SKM-1 treated with dmso at 0.1 percent for 144 hours (cell line): ENCODE measurements at regions not wholly inside any gene's neighbourhood (a gene's known extent, or its start where the extent isn't known, plus 50 kb on each side); places are given as distances from the start of the nearest gene placed in this dataset.
"Not testable (repeated sequence)": the region's sequence is repeated elsewhere in the genome, so short reads cannot be mapped to it uniquely, and the experiment has no call there.

Source experiments
- DNase-seq: peaks from one replicate; lab custom pipeline; 2025; ENCODE audit not compliant: unreplicated experiment; lab: John Stamatoyannopoulos, UW

DNA sequence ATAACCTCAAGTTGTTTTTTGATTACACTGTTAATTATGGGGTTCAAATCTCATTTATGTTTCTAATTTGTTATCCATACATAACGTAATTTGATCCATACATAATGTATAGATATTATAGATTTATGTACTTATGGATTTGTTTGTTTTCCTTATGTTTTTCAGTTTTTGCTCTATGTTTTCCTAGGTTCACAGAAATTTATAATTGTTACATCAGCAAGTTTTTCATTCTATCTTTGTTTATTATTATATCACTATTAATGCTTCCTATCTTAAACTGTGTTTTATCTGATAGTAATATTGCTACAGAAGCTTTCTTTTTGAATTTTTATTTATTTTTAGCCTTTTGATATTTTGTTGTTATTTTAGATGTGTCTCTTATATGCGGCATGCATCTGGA lies 194.3 kb upstream of the SOX21 start:
- no peak for DNase-seq

GRCh38 chr13:94902722-94903407 lies 190.5 kb upstream of the SOX21 start:
- no peak for DNase-seq

GRCh38 chr13:94901070-94901469 lies 188.7 kb upstream of the SOX21 start:
- DNase-seq = no peak

- no peak for DNase-seq
Measured at GRCh38 chr13:94896719-94897317, 184.5 kb upstream of the SOX21 start.

- no peak for DNase-seq
Measured at GRCh38 chr13:94896238-94896637, 183.9 kb upstream of the SOX21 start.

DNA sequence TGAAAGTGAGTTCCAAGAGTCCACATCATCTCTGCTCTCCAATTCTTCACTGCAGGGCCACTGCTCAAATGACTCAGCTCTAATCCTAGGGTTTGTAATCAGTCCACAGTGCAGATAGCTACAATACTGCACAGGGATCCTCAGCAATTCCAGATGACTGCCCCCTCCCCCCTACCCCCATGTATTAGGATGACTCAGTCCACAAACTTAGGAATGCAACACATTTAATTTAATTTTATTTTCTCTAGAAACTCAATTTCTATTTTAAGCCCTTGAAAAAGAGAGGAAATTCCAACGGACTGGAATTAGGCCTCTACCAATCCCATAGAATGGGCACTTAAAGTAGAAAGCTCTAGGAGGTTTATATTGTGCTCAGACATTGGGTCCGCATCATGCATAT lies 173.8 kb upstream of the SOX21 start:
- DNase-seq = no peak

- DNase-seq = no peak
Measured at GRCh38 chr13:94880463-94880862, 168.1 kb upstream of the SOX21 start.

DNA sequence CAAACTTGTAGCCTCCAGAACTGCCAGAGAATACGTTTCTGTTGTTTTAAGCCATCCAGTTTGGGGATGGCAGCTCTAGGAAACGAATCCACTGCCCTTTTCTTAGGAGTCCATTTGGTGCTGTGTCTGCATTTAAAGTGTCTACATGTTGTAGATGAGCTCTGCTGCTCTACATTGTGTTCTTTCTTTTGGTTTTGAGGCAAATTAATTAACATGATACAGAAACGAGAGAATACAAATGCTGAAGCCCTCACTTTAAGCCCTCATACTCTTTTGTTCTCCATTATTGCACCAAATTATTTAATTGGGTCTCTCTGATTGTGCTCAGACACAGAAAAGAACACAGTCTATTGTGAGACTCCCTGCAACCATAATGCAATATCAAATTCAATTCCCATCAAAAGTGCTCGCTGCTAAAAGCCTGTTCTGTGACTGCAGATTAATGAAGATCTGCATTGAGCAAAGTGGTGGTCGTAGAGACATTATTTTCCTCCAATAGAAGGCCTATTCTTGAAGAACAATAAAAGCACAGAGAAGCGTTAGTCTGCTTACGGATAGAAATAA lies 166.3 kb upstream of the SOX21 start:
- DNase-seq = no peak

DNA sequence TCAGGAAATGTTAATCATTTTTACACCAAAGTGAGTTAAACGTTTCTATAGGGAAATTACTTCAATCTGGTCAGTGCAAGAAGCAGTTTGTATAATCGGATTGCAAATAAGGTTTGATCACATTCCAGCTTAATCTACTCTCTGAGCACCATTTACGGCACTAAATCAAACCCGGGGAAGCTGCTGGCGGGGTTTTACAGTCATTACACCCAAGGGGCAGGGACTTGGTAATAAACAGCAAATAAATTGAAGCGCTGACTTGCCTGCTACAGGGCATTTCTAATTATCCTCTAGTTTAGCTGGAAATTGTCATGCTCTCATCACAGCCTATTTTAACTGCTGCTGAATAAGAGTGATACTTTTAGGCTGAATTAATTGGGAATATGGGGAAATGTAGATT lies 152.1 kb upstream of the SOX21 start:
- no peak for DNase-seq

DNA sequence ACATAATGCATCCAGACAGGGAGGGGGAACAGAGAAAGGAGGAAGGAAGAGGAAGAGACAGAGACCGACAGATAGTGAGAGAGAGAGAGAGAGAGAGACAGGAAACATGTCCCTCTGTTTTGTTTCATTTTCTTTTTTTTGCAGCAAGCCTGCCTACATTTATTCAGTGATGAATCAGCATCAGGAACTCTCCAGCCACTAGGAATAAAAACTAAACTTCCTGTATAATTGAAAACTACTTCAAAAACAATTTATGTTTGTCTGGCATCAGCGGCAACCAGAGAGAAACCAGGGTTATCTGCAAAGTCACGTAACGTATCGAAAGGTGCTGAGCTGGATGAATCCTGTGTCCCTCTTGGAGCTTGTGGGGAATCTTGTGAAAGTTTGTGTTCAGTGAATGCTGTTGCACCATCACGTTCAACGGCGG lies 148.6 kb upstream of the SOX21 start:
- DNase-seq = no peak

DNA sequence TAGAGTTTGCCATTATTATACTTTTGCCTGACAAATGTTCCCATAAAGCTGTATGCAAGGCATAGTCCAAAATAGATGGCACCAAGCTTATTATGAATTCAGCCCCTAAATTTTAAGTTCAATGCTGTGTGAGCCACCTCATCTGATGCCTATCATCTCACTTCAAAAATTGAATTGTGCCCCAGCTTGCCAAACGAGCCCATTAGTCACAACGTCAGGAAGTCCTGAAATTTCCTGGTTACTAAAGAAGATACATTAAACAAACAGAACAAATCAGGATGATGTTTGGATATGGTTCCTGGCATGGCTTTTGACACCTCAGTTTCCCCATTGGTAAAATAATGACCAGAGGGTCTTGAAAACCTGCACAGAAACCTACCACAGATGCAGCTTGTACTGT lies 147.5 kb upstream of the SOX21 start:
- no peak for DNase-seq

- no peak for DNase-seq
Measured at GRCh38 chr13:94859278-94859691, 146.9 kb upstream of the SOX21 start.

DNA sequence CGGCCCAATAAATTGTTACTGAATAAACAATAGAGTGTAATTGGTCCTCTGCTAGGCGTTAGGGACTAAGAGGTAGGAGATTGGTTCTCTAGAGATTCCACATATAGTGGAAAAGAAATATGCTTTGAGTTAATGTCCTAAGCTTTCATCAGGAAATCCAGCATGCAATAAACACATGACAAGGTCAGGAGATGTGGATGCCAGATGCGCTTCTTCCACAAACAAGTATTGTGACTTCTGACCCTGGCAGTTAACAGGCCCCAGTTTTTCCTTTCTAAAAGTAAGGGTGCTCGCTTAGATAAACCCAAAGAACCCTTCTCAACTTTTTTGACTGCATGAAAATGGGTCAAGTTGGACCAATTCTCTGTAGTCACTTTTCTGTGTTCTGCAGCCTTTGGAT lies 146.5 kb upstream of the SOX21 start:
- DNase-seq = no peak

- no peak for DNase-seq
Measured at GRCh38 chr13:94854688-94855087, 142.3 kb upstream of the SOX21 start.

- no peak for DNase-seq
Measured at GRCh38 chr13:94851576-94851975, 139.2 kb upstream of the SOX21 start.

DNA sequence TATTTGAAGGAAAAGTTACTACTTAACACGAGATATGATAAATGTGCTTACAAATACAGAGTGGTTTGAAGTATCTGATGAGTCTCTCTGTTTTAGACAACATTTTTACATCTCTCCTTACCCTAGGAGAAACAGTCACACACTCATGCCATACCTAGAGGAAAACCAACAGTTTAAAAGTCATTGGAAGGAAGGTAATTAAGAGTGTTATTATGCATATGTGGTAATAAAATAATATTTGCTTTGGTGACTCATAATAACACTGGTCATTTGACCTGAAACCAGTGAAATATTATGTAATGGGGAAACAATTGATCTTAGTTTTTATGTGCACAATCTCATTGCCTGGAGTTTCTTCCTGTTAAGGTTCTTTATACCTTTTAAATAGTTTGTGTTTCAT lies 136.9 kb upstream of the SOX21 start:
- no peak for DNase-seq

- no peak for DNase-seq
Measured at GRCh38 chr13:94842901-94843300, 130.6 kb upstream of the SOX21 start.

DNA sequence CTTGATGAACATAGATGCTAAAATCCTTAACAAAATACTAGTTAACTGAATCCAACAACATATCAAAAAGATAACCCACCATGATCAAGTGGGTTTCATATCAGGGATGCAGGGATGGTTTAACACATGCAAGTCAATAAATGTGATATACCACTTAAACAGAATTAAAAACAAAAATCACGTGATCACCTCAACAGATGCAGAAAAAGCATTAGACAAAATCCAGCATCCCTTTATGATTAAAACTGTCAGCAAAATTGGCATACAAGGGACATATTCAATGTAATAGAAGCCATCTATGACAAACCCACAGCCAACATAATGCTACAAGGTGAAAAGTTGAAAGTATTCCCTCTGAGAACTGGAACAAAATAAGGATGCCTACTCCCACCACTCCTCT lies 124.7 kb upstream of the SOX21 start:
- not testable (repeated sequence) for DNase-seq

DNA sequence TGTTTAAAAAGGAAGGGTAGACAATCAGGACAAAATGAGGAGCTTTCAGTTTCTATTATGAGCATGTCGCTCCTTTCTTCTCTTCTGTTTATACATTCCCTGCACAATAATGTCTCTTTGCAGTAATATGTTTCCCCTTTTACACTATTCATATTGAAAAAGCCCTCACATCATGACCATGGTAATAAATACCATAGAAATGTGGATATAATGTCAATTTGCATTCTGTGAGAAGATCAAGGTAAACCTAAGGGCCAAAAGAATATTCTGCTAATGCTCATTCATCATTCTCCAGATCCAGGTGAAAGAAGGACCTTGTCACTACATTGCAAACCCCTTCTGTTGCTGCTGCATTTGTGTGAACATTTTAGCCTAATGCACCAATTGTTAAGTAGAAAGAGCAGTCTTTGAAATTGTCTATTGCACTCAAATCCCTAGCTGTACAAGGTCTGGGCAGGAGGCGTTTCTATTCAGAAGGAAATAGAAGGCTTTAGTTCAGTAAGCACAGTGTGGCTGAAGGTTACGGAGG lies 117.6 kb upstream of the SOX21 start:
- DNase-seq = no peak

DNA sequence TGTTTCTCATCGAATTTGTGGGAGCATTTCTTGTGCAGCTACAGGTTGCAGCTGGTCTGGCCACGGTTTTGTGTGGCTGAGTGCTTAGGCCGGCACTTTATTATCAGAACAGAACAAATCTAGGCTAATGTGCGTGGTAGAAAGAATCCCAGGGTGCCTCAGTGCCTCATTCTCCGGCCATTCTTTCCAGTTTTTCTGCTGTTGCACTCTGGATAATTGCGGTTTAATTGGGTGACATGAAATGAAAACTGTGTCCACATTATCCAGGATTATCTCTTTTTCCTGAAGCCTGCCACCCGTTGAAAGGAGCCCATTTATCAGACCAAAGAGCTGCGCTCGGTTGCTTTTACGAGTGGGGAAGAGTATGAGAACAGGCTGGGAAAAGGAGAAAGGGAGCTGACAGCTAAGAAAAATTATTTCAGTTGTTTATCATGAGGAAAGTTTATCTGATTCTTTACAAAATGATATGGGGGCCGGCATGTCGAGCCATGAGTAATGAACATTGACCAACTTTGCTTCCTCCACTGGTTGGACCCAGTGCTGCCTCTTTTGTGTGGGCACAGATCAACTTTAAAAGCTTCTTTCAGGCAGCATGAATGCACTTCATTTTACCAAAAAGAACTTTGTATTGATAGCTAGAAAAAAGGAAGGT lies 117.0 kb upstream of the SOX21 start:
- no peak for DNase-seq

DNA sequence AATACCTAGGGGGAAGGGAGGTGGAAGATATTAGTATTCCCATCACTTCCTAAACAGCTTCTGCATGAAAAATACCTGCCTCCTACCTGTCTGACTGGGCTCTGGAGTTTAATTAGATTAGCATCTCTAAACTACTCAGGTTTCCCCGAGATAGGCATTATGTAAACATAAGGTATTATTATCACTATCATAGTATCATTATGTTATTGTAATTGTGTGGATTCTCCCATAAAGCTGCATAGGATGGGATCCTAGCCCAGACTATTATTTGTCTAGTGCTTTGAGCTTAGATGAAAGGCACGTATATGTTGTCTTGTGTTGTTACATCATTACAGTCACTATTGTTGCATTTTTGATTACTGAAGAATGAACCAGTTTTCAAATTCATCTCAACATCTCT lies 115.2 kb upstream of the SOX21 start:
- DNase-seq = no peak

GRCh38 chr13:94825507-94825906 lies 113.2 kb upstream of the SOX21 start:
- no peak for DNase-seq
